BJ (cell line): ENCODE measurements at regions not wholly inside any gene's neighbourhood (a gene's known extent, or its start where the extent isn't known, plus 50 kb on each side); places are given as distances from the start of the nearest gene placed in this dataset.
A peak's percentile ranks its signal among the peaks of the same experiment; 100 is the strongest.

Experiments
- CTCF ChIA-PET: fragments of 350-600 bp; formaldehyde crosslinking; extraction: SDS; loops from one replicate; lab custom pipeline; 2021; ENCODE audit warnings: antibody characterized with exemption, inconsistent platforms; lab: Yijun Ruan, JAX
- POLR2A ChIA-PET: fragments of 300-600 bp; sonication (Branson Sonifier 250); formaldehyde crosslinking; extraction: SDS; loops from one replicate; lab custom pipeline; 2021; ENCODE audit warnings: antibody characterized with exemption; lab: Charles Lee
- DNase-seq: peaks from one replicate; pipeline ENCODE4 v3.0.0-alpha.2; 2011; ENCODE audit warnings: low read depth
- H3K27me3 ChIP-seq: 2 replicates; pipeline ENCODE4 v1.6.0; 2011; ENCODE audit warnings: low read length; ENCODE audit not compliant: control insufficient read depth, insufficient read depth
- H3K36me3 ChIP-seq: 2 replicates; pipeline ENCODE4 v1.5.1; 2011; ENCODE audit warnings: low read length; ENCODE audit not compliant: control insufficient read depth, insufficient read depth
- H3K4me3 ChIP-seq: 2 replicates; pipeline ENCODE4 v1.5.1; 2011; ENCODE audit warnings: low read depth, mild to moderate bottlenecking, control low read depth, low read length
- TF ChIP-seq, protein P1 (sequence below): IDR thresholded peaks from 2 replicates; pipeline ENCODE4 v1.5.1; 2011; ENCODE audit warnings: low read depth, mild to moderate bottlenecking, control low read depth, inconsistent platforms, low read length, moderate library complexity; ENCODE audit not compliant: insufficient read depth

DNA sequence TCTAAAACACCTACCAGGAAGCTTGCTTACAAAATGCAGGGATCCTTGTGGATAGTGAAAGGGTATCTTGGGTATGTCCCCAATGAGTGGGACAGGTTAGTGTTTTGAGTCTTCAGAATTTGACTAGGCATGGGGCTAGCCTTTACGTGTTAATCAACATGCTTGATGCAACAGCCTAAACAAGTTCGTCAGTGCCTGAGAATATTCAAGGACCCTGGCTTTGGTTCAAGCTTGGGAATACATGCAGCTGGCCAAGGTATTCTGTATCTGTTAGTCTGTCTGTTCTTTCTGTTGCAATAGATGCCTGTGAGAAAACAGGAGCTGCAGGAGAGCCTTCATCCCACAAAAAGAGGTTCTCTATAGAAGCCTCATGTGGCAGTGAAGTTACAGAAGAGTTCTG lies 149.5 kb downstream of the CCNG2 start:
- no peak for DNase-seq
- no peak overlapping the region for H3K4me3 ChIP-seq
- TF ChIP-seq, protein P1, sequence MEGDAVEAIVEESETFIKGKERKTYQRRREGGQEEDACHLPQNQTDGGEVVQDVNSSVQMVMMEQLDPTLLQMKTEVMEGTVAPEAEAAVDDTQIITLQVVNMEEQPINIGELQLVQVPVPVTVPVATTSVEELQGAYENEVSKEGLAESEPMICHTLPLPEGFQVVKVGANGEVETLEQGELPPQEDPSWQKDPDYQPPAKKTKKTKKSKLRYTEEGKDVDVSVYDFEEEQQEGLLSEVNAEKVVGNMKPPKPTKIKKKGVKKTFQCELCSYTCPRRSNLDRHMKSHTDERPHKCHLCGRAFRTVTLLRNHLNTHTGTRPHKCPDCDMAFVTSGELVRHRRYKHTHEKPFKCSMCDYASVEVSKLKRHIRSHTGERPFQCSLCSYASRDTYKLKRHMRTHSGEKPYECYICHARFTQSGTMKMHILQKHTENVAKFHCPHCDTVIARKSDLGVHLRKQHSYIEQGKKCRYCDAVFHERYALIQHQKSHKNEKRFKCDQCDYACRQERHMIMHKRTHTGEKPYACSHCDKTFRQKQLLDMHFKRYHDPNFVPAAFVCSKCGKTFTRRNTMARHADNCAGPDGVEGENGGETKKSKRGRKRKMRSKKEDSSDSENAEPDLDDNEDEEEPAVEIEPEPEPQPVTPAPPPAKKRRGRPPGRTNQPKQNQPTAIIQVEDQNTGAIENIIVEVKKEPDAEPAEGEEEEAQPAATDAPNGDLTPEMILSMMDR = no peak
- no peaks in the 10 kb centered on the region for H3K36me3 ChIP-seq
- ChIA-PET CTCF (interaction anchor here (1.0 to 3.9 kb wide), 2 partner anchors 52 to 66 kb away, joined by 3 to 25 read pairs; no protein-coding TSS in a partner anchor), POLR2A (no interaction called here)
- peaks cover 2% of the 10 kb centered on the region; the same call in 1 of the 2 replicates for H3K27me3 ChIP-seq

DNA sequence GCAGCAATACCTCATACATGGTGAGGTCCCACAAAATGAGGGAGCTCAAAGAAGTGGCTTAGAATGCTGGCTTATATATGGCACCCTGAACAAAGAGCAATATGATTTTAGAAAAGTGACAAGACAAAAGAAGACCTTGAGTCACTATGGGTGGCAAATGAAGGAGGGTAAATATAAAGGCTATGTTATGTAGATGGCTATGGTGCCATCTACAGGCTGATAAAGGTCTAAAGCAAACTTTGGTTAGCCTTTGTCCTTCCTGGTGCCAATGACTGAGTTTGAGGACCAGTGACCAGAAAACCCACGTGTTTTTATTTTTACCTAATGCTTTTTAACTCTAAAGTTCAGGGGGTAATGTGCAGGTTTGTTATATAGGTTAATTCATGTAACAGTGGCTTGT lies 151.8 kb downstream of the CCNG2 start:
- peaks cover 2% of the 10 kb centered on the region; the same call in 1 of the 2 replicates for H3K27me3 ChIP-seq
- no peaks in the 10 kb centered on the region for H3K36me3 ChIP-seq
- DNase-seq = no peak
- CTCF ChIA-PET = interaction anchor here (0.7 to 3.9 kb wide), 8 partner anchors 9 to 68 kb away, joined by 3 to 25 read pairs (median 4); no protein-coding TSS in a partner anchor
- POLR2A ChIA-PET = no interaction called here
- TF ChIP-seq, protein P1 = peak; percentile 50
- H3K4me3 ChIP-seq = no peak overlapping the region

DNA sequence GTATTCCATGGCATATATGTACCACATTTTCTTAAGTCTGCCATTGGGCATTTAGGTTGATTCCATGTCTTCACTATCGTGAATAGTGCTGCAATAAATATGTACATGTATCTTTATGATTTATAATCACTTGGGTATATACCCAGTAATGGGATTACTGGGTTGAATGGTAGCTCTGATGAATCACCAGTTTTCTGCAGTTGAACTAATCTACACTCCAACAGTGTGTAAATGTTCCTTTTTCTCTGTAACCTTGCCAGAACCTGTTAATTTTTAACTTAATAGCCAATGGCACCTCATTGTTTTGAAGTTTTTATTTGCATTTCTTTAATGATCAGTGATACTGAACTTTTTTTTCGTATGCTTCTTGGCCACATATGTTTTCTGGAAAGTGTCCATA lies 152.5 kb downstream of the CCNG2 start:
- H3K4me3 ChIP-seq = no peak overlapping the region
- TF ChIP-seq, protein P1 = no peak
- CTCF ChIA-PET = interaction anchor here (0.8 to 3.9 kb wide), 5 partner anchors 9 to 69 kb away, joined by 3 to 25 read pairs (median 5); no protein-coding TSS in a partner anchor
- POLR2A ChIA-PET = no interaction called here
- no peak for DNase-seq
- no peaks in the 10 kb centered on the region for H3K36me3 ChIP-seq
- peaks cover 2% of the 10 kb centered on the region; the same call in 1 of the 2 replicates for H3K27me3 ChIP-seq

DNA sequence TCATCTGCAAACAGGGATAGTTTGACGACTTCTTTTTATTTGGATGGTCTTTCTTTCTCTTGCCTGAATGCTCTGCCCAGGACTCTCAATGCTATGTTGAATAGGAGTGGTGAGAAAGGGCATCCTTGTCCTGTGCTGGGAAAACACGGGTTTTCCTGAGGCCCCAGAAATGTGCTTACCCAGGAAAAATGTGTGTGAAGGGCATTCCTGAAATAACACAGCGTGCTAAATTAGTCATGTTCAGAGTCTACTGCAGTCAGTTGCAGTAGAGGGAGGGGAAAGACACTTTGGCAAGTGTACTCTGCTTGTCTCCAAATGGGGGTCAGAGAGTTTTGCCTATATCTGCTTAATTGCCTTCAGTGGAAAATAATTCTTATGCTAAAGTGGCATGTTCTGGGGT lies 153.9 kb downstream of the CCNG2 start:
- H3K4me3 ChIP-seq = no peak overlapping the region
- ChIA-PET CTCF (interaction anchor here (1.6 kb wide), 1 partner anchor 70 kb away, joined by 3 read pairs; no protein-coding TSS in a partner anchor), POLR2A (no interaction called here)
- no peaks in the 10 kb centered on the region for H3K36me3 ChIP-seq
- TF ChIP-seq, protein P1 = no peak
- no peak for DNase-seq
- peaks cover 2% of the 10 kb centered on the region; the same call in 1 of the 2 replicates for H3K27me3 ChIP-seq

DNA sequence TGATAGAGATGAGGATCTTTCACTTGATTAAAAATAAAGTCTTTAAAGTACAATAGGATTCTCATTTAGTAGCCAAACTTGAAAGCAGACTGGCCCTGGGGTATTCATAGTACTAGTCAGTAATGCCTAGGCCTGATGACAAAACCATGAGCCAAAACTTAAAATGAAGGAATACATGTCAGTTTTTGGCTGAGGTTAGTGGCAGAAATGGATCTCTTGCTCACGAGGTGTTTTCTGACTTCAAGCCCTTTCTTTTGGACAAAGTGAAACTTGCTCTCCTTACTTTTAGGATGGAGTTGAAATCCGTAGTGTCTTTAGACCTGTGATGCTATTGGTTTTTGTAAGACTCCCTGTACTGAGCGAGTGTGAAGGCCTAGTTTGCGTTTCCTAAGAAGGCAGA lies 157.7 kb downstream of the CCNG2 start:
- no peak for DNase-seq
- CTCF ChIA-PET = no interaction called here
- H3K27me3 ChIP-seq = peaks cover 2% of the 10 kb centered on the region; the same call in 1 of the 2 replicates
- no peaks in the 10 kb centered on the region for H3K36me3 ChIP-seq
- TF ChIP-seq, protein P1 = no peak
- no peak overlapping the region for H3K4me3 ChIP-seq
- POLR2A ChIA-PET = no interaction called here
